SK-N-SH (cell line): ENCODE measurements at regions not wholly inside any gene's neighbourhood (a gene's known extent, or its start where the extent isn't known, plus 50 kb on each side); places are given as distances from the start of the nearest gene placed in this dataset.

Experiments used
- CTCF ChIA-PET: fragments of 300-600, 350-600 bp; formaldehyde crosslinking; extraction: SDS; loops from one replicate; lab custom pipeline; 2021; lab: Yijun Ruan, JAX
- POLR2A ChIA-PET: fragments of 350-600 bp; sonication (Branson Sonifier 250); formaldehyde crosslinking; extraction: SDS; loops from one replicate; lab custom pipeline; 2020; ENCODE audit warnings: antibody characterized with exemption, inconsistent platforms; lab: Yijun Ruan, JAX
- DNase-seq: peaks from one replicate; pipeline ENCODE4 v3.0.0; 2012
- H2AFZ ChIP-seq: fragments of 200-600 bp; sonication (generic); 2 replicates; pipeline ENCODE4 v1.8.1; 2016; ENCODE audit warnings: antibody characterized with exemption, mild to moderate bottlenecking, low read depth
- H3F3A ChIP-seq: fragments of 200-600 bp; sonication (generic); replicated peaks from 2 replicates; pipeline ENCODE3; 2016; ENCODE audit warnings: antibody characterized with exemption, mild to moderate bottlenecking; ENCODE audit not compliant: insufficient read depth
- H3K27ac ChIP-seq, 2 experiments: fragments of 200-500 bp in 1 of 2; fragments of 200-600 bp in 1 of 2; sonication (Bioruptor generic) in 1 of 2; sonication (generic), shearing (Covaris generic) in 1 of 2; 2 replicates each; pipeline versions ENCODE4 v1.5.1 to v1.6.1; 2014 to 2016; ENCODE audit warnings: low read depth in 2 of 2, inconsistent platforms in 1 of 2, low read length in 1 of 2, mild to moderate bottlenecking in 1 of 2, mixed read lengths in 1 of 2
- H3K27me3 ChIP-seq: fragments of 200-600 bp; sonication (generic), shearing (Covaris generic); 2 replicates; pipeline ENCODE4 v1.6.1; 2016; ENCODE audit warnings: mixed run types; ENCODE audit not compliant: insufficient read depth
- H3K36me3 ChIP-seq, 2 experiments: fragments of 200-500 bp in 1 of 2; fragments of 200-600 bp in 1 of 2; sonication (Bioruptor generic) in 1 of 2; sonication (generic) in 1 of 2; replicated peaks in 1 of 2; 2 replicates each; pipeline versions ENCODE3 to v1.5.1; 2014 to 2016; ENCODE audit warnings: low read length in 1 of 2, mild to moderate bottlenecking in 1 of 2; ENCODE audit not compliant: insufficient read depth in 2 of 2, control insufficient read depth in 1 of 2
- H3K4me1 ChIP-seq, 2 experiments: fragments of 200-500 bp in 1 of 2; fragments of 200-600 bp in 1 of 2; sonication (Bioruptor generic) in 1 of 2; sonication (generic), shearing (Covaris generic) in 1 of 2; 2 replicates each; pipeline versions ENCODE4 v1.5.1 to v1.6.1; 2014 to 2016; ENCODE audit warnings: low read depth in 1 of 2, low read length in 1 of 2, mixed run types in 1 of 2; ENCODE audit not compliant: insufficient read depth in 2 of 2, control insufficient read depth in 1 of 2
- H3K4me2 ChIP-seq: fragments of 200-600 bp; sonication (generic), shearing (Covaris generic); 2 replicates; pipeline ENCODE4 v1.6.1; 2017; ENCODE audit warnings: mixed run types
- H3K4me3 ChIP-seq, 2 experiments: fragments of 200-500 bp in 1 of 2; fragments of 200-600 bp in 1 of 2; sonication (Bioruptor generic) in 1 of 2; sonication (generic), shearing (Covaris generic) in 1 of 2; 2 replicates each; pipeline versions ENCODE4 v1.5.1 to v1.8.1; 2014 to 2016; ENCODE audit warnings: low read depth in 2 of 2, inconsistent platforms in 1 of 2, low read length in 1 of 2, mild to moderate bottlenecking in 1 of 2, mixed read lengths in 1 of 2, moderate library complexity in 1 of 2
- H3K79me2 ChIP-seq: fragments of 200-600 bp; sonication (generic); 2 replicates; pipeline ENCODE4 v1.8.1; 2017; ENCODE audit warnings: mild to moderate bottlenecking; ENCODE audit not compliant: insufficient read depth
- H3K9ac ChIP-seq: fragments of 200-600 bp; sonication (generic); 2 replicates; pipeline ENCODE4 v1.6.1; 2017; ENCODE audit warnings: mixed run types
- H3K9me2 ChIP-seq: fragments of 200-600 bp; sonication (generic); 2 replicates; pipeline ENCODE4 v1.6.1; 2017; ENCODE audit warnings: mixed run types
- H3K9me3 ChIP-seq: fragments of 200-600 bp; sonication (generic); 2 replicates; pipeline ENCODE4 v1.6.1; 2017; ENCODE audit warnings: mixed run types, mild to moderate bottlenecking, moderate library complexity
- H4K20me1 ChIP-seq: fragments of 200-600 bp; sonication (generic); 2 replicates; pipeline ENCODE4 v1.6.1; 2017; ENCODE audit warnings: mild to moderate bottlenecking, mixed run types; ENCODE audit not compliant: insufficient read depth
- CHD2 ChIP-seq: fragments of 150-350 bp; IDR thresholded peaks from 2 replicates; pipeline ENCODE4 v1.6.1; 2018; ENCODE audit warnings: low read length; ENCODE audit not compliant: partially characterized antibody
- EP300 ChIP-seq, 2 experiments: IDR thresholded peaks; 2 replicates each; pipeline versions ENCODE4 v1.4.0 to v1.6.1; 2012; ENCODE audit warnings: borderline replicate concordance in 1 of 2, low read depth in 1 of 2, low read length in 1 of 2
- FOSL2 ChIP-seq: IDR thresholded peaks from 2 replicates; pipeline ENCODE4 v1.4.0; 2012; ENCODE audit warnings: low read depth, mild to moderate bottlenecking, moderate library complexity, borderline replicate concordance
- FOXM1 ChIP-seq: IDR thresholded peaks from 2 replicates; pipeline ENCODE4 v1.4.0; 2012; ENCODE audit warnings: low read depth, mild to moderate bottlenecking
- GABPA ChIP-seq: IDR thresholded peaks from 2 replicates; pipeline ENCODE4 v1.4.0; 2012; ENCODE audit warnings: low read depth, mild to moderate bottlenecking
- JUND ChIP-seq: IDR thresholded peaks from 2 replicates; pipeline ENCODE4 v1.4.0; 2012
- MAX ChIP-seq: IDR thresholded peaks from 2 replicates; pipeline ENCODE4 v1.4.0; 2012; ENCODE audit warnings: low read depth
- MEF2A ChIP-seq: IDR thresholded peaks from 2 replicates; pipeline ENCODE4 v1.4.0; 2012; ENCODE audit warnings: low read depth, borderline replicate concordance
- MXI1 ChIP-seq: IDR thresholded peaks from 2 replicates; pipeline ENCODE4 v1.6.1; 2012; ENCODE audit warnings: mild to moderate bottlenecking, low read depth, low read length, improper control_type of control experiment
- NFIC ChIP-seq: IDR thresholded peaks from 2 replicates; pipeline ENCODE4 v1.4.0; 2012; ENCODE audit warnings: borderline replicate concordance
- NRF1 ChIP-seq: IDR thresholded peaks from 2 replicates; pipeline ENCODE4 v1.6.1; 2012; ENCODE audit warnings: low read depth, mild to moderate bottlenecking, low read length
- POLR2AphosphoS5 ChIP-seq: IDR thresholded peaks from 2 replicates; pipeline ENCODE4 v1.6.1; 2012; ENCODE audit warnings: low read depth, low read length
- RCOR1 ChIP-seq: fragments of 150-350 bp; IDR thresholded peaks from 2 replicates; pipeline ENCODE4 v1.6.1; 2017; ENCODE audit warnings: antibody characterized with exemption, low read length
- RFX5 ChIP-seq: IDR thresholded peaks from 2 replicates; pipeline ENCODE4 v1.6.1; 2012; ENCODE audit warnings: mild to moderate bottlenecking, improper control_type of control experiment, low read length
- SIN3A ChIP-seq: IDR thresholded peaks from 2 replicates; pipeline ENCODE4 v1.6.1; 2012; ENCODE audit warnings: low read depth, mild to moderate bottlenecking, low read length, moderate library complexity, borderline replicate concordance
- SMC3 ChIP-seq: IDR thresholded peaks from 2 replicates; pipeline ENCODE4 v1.6.1; 2012; ENCODE audit warnings: low read depth, low read length, improper control_type of control experiment
- TAF1 ChIP-seq: IDR thresholded peaks from 2 replicates; pipeline ENCODE4 v1.6.1; 2012; ENCODE audit warnings: low read depth, mild to moderate bottlenecking, low read length, moderate library complexity, borderline replicate concordance
- YY1 ChIP-seq: IDR thresholded peaks from 2 replicates; pipeline ENCODE4 v1.4.0; 2012; ENCODE audit warnings: low read depth, mild to moderate bottlenecking
- WGBS: methylation state at CpG from one replicate; pipeline ENCODE4 v1.1.6; 2017; ENCODE audit warnings: low lambda C conversion rate; 5-methylcytosine and 5-hydroxymethylcytosine counted together
- TF ChIP-seq, protein P1 (sequence below): IDR thresholded peaks from 2 replicates; pipeline ENCODE4 v1.4.0; 2012; ENCODE audit warnings: low read depth, borderline replicate concordance
- TF ChIP-seq, protein P2 (sequence below): IDR thresholded peaks from 2 replicates; pipeline ENCODE4 v1.6.1; 2012; ENCODE audit warnings: mild to moderate bottlenecking, low read depth, low read length, moderate library complexity

- H3K4me2 ChIP-seq, result no peak overlapping the region; the same call in 1 of the 2 replicates
- CTCF ChIA-PET, result no interaction called here
Observed at GRCh38 chr3:55201779-55202178, 273.9 kb upstream of the LRTM1 start.

More at GRCh38 chr3:55201779-55202178, 273.9 kb upstream of the LRTM1 start:
- H4K20me1 ChIP-seq, result no peaks in the 10 kb centered on the region
- no peak overlapping the region for H3K4me3 ChIP-seq
- POLR2A ChIA-PET, result no interaction called here
- peaks cover 0 to 7% of the 10 kb centered on the region in 2 experiments; a peak in 1 of 4 replicates for H3K4me1 ChIP-seq
- H3K9ac ChIP-seq, result peak overlapping the region; percentile 28; the same call in 1 of the 2 replicates
- peaks cover 13% of the 10 kb centered on the region for H3F3A ChIP-seq
- no peak for DNase-seq
- TF ChIP-seq, protein P1, sequence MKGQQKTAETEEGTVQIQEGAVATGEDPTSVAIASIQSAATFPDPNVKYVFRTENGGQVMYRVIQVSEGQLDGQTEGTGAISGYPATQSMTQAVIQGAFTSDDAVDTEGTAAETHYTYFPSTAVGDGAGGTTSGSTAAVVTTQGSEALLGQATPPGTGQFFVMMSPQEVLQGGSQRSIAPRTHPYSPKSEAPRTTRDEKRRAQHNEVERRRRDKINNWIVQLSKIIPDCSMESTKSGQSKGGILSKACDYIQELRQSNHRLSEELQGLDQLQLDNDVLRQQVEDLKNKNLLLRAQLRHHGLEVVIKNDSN, result no peak
- no peak for TF ChIP-seq SMC3
- TF ChIP-seq GABPA, result no peak
- TF ChIP-seq SIN3A, result no peak
- no peak for TF ChIP-seq RFX5
- no peak for TF ChIP-seq CHD2
- TF ChIP-seq, protein P2, sequence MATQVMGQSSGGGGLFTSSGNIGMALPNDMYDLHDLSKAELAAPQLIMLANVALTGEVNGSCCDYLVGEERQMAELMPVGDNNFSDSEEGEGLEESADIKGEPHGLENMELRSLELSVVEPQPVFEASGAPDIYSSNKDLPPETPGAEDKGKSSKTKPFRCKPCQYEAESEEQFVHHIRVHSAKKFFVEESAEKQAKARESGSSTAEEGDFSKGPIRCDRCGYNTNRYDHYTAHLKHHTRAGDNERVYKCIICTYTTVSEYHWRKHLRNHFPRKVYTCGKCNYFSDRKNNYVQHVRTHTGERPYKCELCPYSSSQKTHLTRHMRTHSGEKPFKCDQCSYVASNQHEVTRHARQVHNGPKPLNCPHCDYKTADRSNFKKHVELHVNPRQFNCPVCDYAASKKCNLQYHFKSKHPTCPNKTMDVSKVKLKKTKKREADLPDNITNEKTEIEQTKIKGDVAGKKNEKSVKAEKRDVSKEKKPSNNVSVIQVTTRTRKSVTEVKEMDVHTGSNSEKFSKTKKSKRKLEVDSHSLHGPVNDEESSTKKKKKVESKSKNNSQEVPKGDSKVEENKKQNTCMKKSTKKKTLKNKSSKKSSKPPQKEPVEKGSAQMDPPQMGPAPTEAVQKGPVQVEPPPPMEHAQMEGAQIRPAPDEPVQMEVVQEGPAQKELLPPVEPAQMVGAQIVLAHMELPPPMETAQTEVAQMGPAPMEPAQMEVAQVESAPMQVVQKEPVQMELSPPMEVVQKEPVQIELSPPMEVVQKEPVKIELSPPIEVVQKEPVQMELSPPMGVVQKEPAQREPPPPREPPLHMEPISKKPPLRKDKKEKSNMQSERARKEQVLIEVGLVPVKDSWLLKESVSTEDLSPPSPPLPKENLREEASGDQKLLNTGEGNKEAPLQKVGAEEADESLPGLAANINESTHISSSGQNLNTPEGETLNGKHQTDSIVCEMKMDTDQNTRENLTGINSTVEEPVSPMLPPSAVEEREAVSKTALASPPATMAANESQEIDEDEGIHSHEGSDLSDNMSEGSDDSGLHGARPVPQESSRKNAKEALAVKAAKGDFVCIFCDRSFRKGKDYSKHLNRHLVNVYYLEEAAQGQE, result no peak
- TF ChIP-seq NFIC, result no peak
- TF ChIP-seq JUND, result no peak
- TF ChIP-seq MXI1, result no peak
- no peak for TF ChIP-seq EP300 (IDR thresholded peaks at IDR 0.05; ENCODE audit: borderline replicate concordance in 1 of 2, low read depth in 1 of 2, low read length in 1 of 2)
- no peak for TF ChIP-seq MEF2A
- TF ChIP-seq MAX, result no peak
- no peak for TF ChIP-seq POLR2AphosphoS5
- TF ChIP-seq TAF1, result no peak
- TF ChIP-seq RCOR1, result no peak
- no peak for TF ChIP-seq NRF1
- TF ChIP-seq FOSL2, result no peak
- no peak for TF ChIP-seq FOXM1
- TF ChIP-seq YY1, result no peak
- H3K9me3 ChIP-seq, result no peaks in the 10 kb centered on the region
- WGBS, result 79% methylated on average over 7 of the region's 7 CpGs
- H3K27ac ChIP-seq, result peak overlapping the region in 1 of 2 experiments; percentile 81; a peak in 2 of 4 replicates
- no peaks in the 10 kb centered on the region for H3K79me2 ChIP-seq
- H3K36me3 ChIP-seq, result no peaks in the 10 kb centered on the region
- H3K9me2 ChIP-seq, result no peaks in the 10 kb centered on the region
- H3K27me3 ChIP-seq, result no peaks in the 10 kb centered on the region
- H2AFZ ChIP-seq, result no peak overlapping the region
